Stimulated activated CD8-positive, alpha-beta memory T cell treated with anti-CD3 and anti-CD28 coated beads, Interleukin-12 subunit alpha, Interleukin-12 subunit beta, amount 100 ng/mL, for 1 hour (primary cell): ENCODE measurements at regions not wholly inside any gene's neighbourhood (a gene's known extent, or its start where the extent isn't known, plus 50 kb on each side); places are given as distances from the start of the nearest gene placed in this dataset.
"Not testable (repeated sequence)": the region's sequence is repeated elsewhere in the genome, so short reads cannot be mapped to it uniquely, and the experiment has no call there.

ENCODE experiments used
- DNase-seq: peaks from one replicate; pipeline ENCODE4 v3.0.0-alpha.2; 2020; ENCODE audit warnings: low read depth

DNA sequence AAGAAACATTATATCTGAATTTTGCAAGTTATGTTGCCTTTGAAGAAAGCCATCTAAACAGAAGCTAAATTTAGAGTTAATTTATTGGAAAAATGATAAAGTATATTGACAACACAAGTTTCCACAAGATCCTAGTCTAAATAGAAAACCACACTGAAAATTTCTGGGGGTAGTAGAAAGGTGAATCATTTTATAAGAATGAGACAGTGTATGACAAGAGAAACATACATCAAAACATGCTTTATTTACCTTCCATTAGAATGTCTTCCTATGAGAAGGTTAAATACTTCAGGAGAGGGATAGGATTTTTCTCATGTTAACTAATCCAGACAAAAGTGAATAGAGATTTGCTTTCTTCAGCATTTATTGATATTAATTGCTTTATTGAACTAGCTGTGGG, 1389.8 kb upstream of the ZEB2 start:
- DNase-seq = no peak

DNA sequence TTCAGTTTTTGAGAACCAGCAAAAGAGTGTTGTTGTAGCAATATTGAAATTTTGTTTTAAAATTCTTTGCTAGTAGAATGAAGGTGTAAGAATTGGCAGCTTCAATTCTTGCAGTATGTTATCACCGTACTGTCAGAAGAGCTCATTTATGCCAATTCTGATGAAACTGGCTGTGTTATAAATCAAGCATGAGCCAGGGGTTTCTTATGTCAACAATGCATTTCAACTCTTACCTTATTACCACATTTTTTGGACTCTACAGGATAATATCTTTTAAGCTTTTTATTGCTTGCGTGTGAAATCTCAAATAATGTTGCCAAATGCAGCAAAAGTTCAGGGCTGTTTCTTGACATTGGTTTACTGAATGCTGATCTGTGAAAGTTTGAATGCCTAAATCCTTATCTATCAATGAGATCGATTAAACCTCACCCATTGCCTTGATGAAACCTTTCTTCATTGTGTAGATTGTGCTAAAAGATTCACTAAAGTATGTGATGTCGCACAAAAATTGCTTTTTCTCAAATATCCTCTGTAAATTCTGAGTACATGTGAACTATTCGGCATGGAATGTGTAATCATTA, 1389.3 kb upstream of the ZEB2 start:
- DNase-seq = no peak

GRCh38 chr2:145906354-145906753, 1386.4 kb upstream of the ZEB2 start:
- no peak for DNase-seq

DNA sequence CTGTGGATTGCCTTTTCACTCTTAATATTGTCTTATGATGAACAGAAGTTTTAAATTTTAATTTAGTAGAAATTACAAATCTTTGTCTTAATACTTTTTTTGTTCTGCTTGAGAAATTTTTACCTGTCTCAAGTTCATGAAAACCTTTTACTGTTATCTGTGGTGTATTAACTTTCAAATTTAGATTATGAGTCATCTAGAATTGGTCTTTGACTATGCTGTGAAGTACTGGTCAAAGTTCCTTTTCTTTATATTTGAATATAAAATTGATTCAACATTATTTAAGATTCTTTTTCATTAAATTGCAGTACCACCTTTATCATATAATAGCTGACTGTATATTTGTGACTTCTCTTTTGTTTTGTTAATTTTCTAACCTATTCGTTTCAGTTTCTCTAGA, 1385.5 kb upstream of the ZEB2 start:
- DNase-seq = no peak

- DNase-seq = no peak
Observed at GRCh38 chr2:145897151-145897550, 1377.2 kb upstream of the ZEB2 start.

DNA sequence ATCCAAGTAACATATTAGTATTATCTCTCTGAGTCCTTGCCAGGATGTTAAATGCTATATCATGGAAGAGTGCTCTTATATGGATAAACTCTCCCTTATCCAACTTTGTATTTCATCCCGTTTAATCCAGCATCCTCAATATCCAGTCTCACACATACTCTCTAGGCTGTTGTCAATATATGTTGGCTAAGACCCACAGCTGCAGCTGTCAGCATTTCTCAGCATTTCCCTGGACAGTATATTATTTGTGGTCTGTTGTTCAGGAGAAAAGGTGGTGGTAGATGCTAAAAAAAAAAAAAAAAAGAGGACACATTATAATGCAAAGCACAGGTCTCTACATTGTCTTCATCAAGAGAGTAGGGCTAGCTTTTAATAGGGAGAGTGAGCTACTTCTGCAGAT, 1368.0 kb upstream of the ZEB2 start:
- DNase-seq = no peak

- not testable (repeated sequence) for DNase-seq
Observed at GRCh38 chr2:145880997-145881396, 1361.1 kb upstream of the ZEB2 start.

DNA sequence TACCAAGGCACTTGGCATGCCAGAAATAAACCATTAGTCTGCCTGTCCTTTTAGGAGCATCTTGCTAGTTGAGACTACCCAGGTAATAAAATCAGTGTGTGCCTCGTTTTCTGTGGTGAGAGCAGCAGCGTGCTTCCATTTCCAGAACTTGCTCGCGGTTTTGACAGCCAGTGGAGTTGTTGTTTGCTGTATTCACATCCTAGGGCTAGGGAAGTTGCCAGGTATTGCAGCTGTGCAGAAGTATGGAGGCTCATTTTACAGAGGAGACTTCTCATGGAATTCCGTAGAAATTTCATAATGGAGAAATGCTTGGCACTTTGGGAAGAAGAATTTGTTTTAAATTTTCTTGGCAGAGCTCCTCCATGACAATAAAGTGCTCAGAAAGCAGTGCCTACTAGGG, 1355.1 kb upstream of the ZEB2 start:
- DNase-seq = no peak

DNA sequence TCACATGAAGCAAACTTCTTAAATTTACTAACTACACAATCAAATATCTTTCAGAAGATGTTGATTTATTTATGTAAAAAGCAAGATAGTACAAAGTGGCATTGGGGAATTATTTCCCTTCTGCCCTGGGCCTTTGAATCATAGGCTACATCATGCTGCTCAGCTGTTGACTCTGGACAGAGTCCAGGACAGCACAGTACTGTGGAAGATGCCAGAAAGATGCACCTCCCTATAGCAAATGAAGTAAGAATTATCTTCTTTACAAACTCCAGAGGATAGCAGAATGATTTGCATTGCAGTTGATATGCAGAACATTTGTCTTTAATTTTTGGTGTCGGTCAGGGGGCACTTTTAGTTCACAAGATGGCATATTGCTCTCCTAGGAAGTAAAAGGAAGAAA, 1354.5 kb upstream of the ZEB2 start:
- DNase-seq = no peak

- DNase-seq = no peak
Observed at GRCh38 chr2:145864501-145864900, 1344.6 kb upstream of the ZEB2 start.

DNA sequence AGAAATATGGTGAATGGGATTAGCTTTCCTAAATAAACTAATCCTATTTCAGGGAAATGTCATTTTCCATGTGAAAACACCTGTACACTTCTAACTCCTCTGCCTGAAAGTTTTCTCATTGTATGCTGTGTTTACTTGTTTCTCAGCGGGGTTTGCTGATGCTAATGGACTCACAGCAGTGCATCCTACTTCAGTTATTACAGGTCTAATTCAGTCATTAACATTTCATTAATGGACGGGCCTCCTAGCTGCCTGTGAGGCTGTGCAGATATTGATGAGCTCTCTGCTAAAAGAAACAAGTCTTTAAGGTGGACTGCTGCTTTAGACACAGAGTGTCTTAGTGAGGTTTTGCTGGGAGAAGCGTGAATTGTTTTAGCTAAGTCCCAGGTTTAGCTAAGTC, 1342.0 kb upstream of the ZEB2 start:
- no peak for DNase-seq

DNA sequence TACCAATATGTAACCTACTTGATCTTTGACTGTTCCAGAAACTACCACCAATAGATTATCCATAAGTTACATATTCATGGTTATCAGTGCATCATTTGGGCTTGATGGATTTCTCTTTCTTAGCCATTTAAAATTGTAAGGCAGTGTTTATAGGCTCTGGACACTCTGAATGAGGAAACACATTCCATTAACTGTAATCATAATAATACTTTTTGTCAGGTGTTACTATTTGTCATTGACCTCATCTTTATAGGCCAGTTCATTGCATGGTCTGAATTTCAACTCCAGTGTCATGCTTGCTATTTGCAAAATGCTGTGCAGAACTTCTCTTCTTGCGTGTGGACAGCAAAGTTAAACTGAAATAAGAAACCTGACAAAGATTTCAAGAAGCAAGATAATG, 1340.2 kb upstream of the ZEB2 start:
- no peak for DNase-seq

GRCh38 chr2:145855142-145855541, 1335.2 kb upstream of the ZEB2 start:
- DNase-seq = no peak

DNA sequence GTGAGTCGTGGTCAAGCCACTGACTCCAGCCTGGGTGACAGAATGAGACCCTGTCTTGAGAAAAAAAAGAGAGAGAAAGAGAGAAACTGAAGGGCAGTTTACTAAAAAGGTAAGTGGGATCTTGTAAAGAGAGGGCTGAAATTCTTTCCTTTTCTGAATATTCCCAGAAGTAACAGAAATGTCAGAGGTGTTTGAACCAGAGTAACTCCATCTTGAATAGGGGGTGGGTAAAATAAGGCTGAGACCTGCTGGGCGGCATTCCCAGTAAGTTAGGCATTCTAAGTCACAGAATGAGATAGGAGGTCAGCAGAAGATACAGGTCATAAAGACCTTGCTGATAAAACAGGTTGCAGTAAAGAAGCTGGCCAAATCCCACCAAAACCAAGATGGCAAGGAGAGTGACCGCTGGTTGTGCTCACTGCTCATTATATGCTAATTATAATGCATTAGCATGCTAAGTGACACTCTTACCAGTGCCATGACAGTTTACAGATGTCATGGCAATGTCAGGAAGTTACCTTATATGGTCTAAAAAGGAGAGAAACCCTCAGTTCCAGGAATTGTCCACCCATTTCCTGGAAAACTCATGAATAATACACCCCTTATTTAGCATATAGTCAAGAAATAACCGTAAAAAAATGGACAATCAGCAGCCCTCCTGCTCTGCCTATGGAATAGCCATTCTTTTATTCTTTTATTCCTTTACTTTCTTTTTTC, 1334.3 kb upstream of the ZEB2 start:
- DNase-seq = no peak

- DNase-seq = no peak
Observed at GRCh38 chr2:145851730-145852129, 1331.8 kb upstream of the ZEB2 start.

GRCh38 chr2:145849466-145849865, 1329.5 kb upstream of the ZEB2 start:
- DNase-seq = no peak

GRCh38 chr2:145846982-145847381, 1327.1 kb upstream of the ZEB2 start:
- no peak for DNase-seq

- DNase-seq = no peak
Observed at GRCh38 chr2:145845923-145846322, 1326.0 kb upstream of the ZEB2 start.

DNA sequence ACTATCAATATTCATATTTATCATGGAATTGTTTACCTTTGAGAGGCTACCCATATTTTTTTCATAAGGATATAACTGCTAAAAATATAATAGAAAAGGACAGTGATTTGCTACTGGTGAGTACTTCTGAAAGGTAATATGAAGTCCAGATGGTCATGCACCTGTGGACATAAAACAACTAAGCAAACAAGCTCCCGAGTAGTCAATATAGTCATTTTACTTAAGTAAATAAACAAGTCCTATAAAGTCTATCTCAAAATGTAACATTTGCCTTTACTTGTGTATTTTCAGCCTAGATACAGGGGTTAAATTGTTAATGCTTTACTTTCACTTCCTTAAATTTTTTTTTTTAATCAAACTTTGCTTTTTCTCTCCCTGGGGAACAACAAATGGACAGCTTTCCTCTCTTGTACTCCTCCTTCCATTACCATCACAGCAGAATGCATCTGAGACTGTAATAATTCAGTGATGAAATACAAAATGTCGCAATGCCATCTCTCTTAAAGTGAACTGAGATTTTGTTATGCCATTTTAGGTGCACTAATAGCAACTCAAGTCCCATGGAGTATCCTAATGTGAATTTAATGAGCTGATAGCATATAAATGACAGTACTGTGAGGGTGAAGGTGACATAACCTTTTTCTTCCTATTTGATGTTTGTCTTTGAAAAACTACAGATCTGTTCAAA, 1325.4 kb upstream of the ZEB2 start:
- no peak for DNase-seq

- no peak for DNase-seq
Observed at GRCh38 chr2:145841973-145842372, 1322.1 kb upstream of the ZEB2 start.

DNA sequence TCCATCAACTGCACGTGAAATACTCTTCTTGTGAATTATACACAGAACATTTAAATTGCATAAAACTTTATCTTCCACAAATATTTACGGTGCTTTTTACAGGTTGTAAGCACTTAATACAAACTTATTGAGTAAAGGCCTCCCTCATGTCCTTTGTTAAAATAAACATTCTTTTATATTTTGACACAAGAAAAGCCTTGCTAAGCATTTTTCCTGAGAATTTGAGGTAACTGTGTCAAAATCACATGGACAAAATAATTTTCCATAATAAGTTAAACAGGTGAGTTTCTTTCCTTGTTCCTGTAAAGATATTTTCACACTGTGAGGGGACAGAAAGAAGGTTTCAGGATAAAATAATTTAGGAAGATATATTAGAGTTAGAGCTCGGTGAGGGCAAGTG, 1317.1 kb upstream of the ZEB2 start:
- no peak for DNase-seq

GRCh38 chr2:145835665-145836064, 1315.7 kb upstream of the ZEB2 start:
- DNase-seq = no peak

DNA sequence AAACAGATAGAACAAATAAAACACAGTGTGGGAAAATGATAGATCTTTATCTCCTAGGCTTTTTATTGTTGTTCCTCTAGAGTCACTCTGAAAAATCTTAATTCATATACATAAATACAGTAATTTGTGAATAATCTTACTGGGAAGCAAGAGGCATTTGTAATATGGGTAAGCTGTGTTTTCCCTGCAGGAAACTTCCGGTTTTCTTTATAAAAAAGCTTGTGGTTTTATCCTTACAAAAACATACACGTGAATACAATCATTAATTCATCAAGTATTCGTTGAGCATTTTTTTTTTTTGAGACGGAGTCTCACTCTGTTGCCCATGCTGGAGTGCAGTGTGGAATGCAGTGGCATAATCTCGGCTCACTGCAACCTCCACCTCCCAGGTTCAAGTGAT, 1312.8 kb upstream of the ZEB2 start:
- DNase-seq = no peak

- DNase-seq = no peak
Observed at GRCh38 chr2:145829931-145830330, 1310.0 kb upstream of the ZEB2 start.
